Coronary artery (tissue), 2 donors: ENCODE measurements at regions not wholly inside any gene's neighbourhood (a gene's known extent, or its start where the extent isn't known, plus 50 kb on each side); places are given as distances from the start of the nearest gene placed in this dataset.

ENCODE experiments used
- DNase-seq: peaks from one replicate; pipeline ENCODE4 v3.0.0-alpha.2; 2017; ENCODE audit warnings: low spot score
- H3K27ac ChIP-seq, 2 donors: fragments of 200-600 bp; sonication (generic); one replicate each; pipeline ENCODE4 v1.5.1; 2016 to 2019
- H3K4me3 ChIP-seq: fragments of 200-600 bp; sonication (generic); 2 replicates; pipeline ENCODE4 v1.5.1; 2016; ENCODE audit warnings: mild to moderate bottlenecking, moderate library complexity
- TF ChIP-seq, protein P1 (sequence below): fragments of 200-600 bp; sonication (generic); IDR thresholded peaks from one replicate; pipeline ENCODE4 v1.5.1; 2019; ENCODE audit warnings: antibody characterized with exemption

- TF ChIP-seq, protein P1, sequence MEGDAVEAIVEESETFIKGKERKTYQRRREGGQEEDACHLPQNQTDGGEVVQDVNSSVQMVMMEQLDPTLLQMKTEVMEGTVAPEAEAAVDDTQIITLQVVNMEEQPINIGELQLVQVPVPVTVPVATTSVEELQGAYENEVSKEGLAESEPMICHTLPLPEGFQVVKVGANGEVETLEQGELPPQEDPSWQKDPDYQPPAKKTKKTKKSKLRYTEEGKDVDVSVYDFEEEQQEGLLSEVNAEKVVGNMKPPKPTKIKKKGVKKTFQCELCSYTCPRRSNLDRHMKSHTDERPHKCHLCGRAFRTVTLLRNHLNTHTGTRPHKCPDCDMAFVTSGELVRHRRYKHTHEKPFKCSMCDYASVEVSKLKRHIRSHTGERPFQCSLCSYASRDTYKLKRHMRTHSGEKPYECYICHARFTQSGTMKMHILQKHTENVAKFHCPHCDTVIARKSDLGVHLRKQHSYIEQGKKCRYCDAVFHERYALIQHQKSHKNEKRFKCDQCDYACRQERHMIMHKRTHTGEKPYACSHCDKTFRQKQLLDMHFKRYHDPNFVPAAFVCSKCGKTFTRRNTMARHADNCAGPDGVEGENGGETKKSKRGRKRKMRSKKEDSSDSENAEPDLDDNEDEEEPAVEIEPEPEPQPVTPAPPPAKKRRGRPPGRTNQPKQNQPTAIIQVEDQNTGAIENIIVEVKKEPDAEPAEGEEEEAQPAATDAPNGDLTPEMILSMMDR, result no peak
- no peak overlapping the region for H3K4me3 ChIP-seq
- H3K27ac ChIP-seq, result no peak overlapping the region
- no peak for DNase-seq
Observed at GRCh38 chr4:181538431-181538830, 704.8 kb upstream of the TENM3 start.

DNA sequence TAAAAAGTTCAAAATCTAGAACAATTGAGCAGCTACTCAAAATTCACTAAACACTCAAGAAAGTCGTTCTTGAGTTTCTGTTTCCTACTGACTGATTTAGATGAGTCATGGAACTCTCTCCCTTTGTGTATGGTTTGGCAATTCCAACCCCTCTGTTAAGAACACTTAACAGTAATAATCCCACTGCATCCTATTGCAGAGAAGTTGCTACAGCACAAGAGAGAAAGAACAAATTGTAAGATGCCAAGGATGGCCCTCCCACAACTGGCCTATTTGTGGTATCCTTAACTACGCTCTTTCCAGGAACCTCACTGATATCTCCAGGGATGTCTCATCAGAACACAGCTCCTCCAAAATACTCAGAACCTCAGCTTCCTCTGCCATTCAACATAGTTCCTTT lies 701.8 kb upstream of the TENM3 start:
- TF ChIP-seq, protein P1, result no peak
- no peak for DNase-seq
- H3K27ac ChIP-seq, result no peak overlapping the region
- H3K4me3 ChIP-seq, result no peak overlapping the region

DNA sequence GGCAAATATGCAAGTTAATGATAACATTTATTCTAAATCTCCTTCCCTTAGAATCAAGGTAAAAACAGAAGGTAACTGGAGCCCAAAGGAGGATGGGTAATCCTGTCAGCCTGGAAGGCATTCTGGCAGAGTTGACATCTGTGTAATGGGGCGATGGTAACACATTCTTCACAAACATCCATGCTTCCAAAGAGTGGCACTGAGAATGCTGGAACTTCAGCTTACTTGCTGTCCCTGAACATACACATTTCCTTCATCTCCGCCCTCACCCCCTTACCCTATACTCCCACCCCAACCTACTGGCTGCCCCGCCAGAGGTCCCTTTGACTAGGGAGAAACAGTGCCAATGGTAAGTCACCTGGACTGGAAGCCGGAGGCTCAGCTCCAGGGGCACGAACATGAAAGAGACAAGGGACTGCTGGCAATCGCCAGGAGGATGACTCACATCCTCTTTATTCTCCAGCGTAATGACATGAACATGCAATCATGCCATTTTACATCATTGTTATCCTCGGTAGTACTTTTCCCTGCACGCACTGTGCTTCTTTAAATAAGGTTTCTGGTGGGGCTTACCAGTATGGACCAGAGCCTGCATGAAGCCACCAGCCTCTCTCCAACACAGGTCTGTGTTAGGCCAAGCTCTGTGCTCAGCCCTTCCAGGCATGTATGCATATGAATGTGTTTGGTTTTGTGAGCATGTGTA lies 694.2 kb upstream of the TENM3 start:
- Histone ChIP-seq H3K27ac (no peak overlapping the region), H3K4me3 (no peak overlapping the region)
- TF ChIP-seq, protein P1, result no peak
- no peak for DNase-seq

GRCh38 chr4:181549576-181550188 lies 693.5 kb upstream of the TENM3 start:
- H3K27ac ChIP-seq, result no peak overlapping the region
- TF ChIP-seq, protein P1, result no peak
- DNase-seq, result no peak
- no peak overlapping the region for H3K4me3 ChIP-seq

- TF ChIP-seq, protein P1, result no peak
- Histone ChIP-seq H3K27ac (no peak overlapping the region), H3K4me3 (no peak overlapping the region)
- no peak for DNase-seq
Observed at GRCh38 chr4:181550381-181550780, 692.8 kb upstream of the TENM3 start.

- H3K4me3 ChIP-seq, result no peak overlapping the region
- DNase-seq, result no peak
- H3K27ac ChIP-seq, result no peak overlapping the region
- TF ChIP-seq, protein P1, result no peak
Observed at GRCh38 chr4:181559637-181560036, 683.6 kb upstream of the TENM3 start.

- TF ChIP-seq, protein P1, result no peak
- no peak for DNase-seq
- H3K27ac ChIP-seq, result no peak overlapping the region
- no peak overlapping the region for H3K4me3 ChIP-seq
Observed at GRCh38 chr4:181562399-181562798, 680.8 kb upstream of the TENM3 start.
